SK-N-SH treated with all-trans-retinoic acid at 6 μM for 48 hours (cell line): ENCODE measurements at regions not wholly inside any gene's neighbourhood (a gene's known extent, or its start where the extent isn't known, plus 50 kb on each side); places are given as distances from the start of the nearest gene placed in this dataset.

Experiments
- CSDC2 ChIP-seq: fragments of 250-450 bp; sonication (Bioruptor Pico); IDR thresholded peaks from 2 replicates; pipeline ENCODE4 v1.5.0; 2020; ENCODE audit warnings: mild to moderate bottlenecking, moderate library complexity
- TCF4 ChIP-seq: fragments of 250-450 bp; sonication (Bioruptor Pico); IDR thresholded peaks from 2 replicates; pipeline ENCODE4 v1.8.0; 2021; ENCODE audit warnings: mild to moderate bottlenecking, moderate library complexity, borderline replicate concordance
- ZNF70 ChIP-seq: fragments of 450-650 bp; formaldehyde crosslinking; IDR thresholded peaks from 2 replicates; pipeline ENCODE4 v1.5.0; 2020; ENCODE audit warnings: mild to moderate bottlenecking, moderate library complexity
- TF ChIP-seq, protein P1 (sequence below): fragments of 250-450 bp; sonication (Bioruptor Pico); IDR thresholded peaks from 2 replicates; pipeline ENCODE4 v1.8.0; 2020; ENCODE audit warnings: mild to moderate bottlenecking, moderate library complexity, borderline replicate concordance
- TF ChIP-seq, protein P2 (sequence below): fragments of 250-450 bp; sonication (Bioruptor Pico); IDR thresholded peaks from 2 replicates; pipeline ENCODE4 v1.8.0; 2021; ENCODE audit warnings: low read depth, mild to moderate bottlenecking, moderate library complexity, borderline replicate concordance

- no peak for TF ChIP-seq TCF4 (CRISPR knock-in tag)
- no peak for TF ChIP-seq CSDC2 (CRISPR knock-in tag)
- TF ChIP-seq, protein P1, sequence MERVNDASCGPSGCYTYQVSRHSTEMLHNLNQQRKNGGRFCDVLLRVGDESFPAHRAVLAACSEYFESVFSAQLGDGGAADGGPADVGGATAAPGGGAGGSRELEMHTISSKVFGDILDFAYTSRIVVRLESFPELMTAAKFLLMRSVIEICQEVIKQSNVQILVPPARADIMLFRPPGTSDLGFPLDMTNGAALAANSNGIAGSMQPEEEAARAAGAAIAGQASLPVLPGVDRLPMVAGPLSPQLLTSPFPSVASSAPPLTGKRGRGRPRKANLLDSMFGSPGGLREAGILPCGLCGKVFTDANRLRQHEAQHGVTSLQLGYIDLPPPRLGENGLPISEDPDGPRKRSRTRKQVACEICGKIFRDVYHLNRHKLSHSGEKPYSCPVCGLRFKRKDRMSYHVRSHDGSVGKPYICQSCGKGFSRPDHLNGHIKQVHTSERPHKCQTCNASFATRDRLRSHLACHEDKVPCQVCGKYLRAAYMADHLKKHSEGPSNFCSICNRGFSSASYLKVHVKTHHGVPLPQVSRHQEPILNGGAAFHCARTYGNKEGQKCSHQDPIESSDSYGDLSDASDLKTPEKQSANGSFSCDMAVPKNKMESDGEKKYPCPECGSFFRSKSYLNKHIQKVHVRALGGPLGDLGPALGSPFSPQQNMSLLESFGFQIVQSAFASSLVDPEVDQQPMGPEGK (CRISPR knock-in tag) = no peak
- TF ChIP-seq ZNF70 (CRISPR knock-in tag) = no peak
- TF ChIP-seq, protein P2, sequence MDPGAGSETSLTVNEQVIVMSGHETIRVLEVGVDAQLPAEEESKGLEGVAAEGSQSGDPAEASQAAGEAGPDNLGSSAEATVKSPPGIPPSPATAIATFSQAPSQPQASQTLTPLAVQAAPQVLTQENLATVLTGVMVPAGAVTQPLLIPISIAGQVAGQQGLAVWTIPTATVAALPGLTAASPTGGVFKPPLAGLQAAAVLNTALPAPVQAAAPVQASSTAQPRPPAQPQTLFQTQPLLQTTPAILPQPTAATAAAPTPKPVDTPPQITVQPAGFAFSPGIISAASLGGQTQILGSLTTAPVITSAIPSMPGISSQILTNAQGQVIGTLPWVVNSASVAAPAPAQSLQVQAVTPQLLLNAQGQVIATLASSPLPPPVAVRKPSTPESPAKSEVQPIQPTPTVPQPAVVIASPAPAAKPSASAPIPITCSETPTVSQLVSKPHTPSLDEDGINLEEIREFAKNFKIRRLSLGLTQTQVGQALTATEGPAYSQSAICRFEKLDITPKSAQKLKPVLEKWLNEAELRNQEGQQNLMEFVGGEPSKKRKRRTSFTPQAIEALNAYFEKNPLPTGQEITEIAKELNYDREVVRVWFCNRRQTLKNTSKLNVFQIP (CRISPR knock-in tag) = no peak
These were observed 132.2 kb upstream of the HMHB1 start for GRCh38 chr5:143679777-143680176.
